ENCODE measurements at regions not wholly inside any gene's neighbourhood (a gene's known extent, or its start where the extent isn't known, plus 50 kb on each side); places are given as distances from the start of the nearest gene placed in this dataset.

- TF ChIP-seq, protein P1, sequence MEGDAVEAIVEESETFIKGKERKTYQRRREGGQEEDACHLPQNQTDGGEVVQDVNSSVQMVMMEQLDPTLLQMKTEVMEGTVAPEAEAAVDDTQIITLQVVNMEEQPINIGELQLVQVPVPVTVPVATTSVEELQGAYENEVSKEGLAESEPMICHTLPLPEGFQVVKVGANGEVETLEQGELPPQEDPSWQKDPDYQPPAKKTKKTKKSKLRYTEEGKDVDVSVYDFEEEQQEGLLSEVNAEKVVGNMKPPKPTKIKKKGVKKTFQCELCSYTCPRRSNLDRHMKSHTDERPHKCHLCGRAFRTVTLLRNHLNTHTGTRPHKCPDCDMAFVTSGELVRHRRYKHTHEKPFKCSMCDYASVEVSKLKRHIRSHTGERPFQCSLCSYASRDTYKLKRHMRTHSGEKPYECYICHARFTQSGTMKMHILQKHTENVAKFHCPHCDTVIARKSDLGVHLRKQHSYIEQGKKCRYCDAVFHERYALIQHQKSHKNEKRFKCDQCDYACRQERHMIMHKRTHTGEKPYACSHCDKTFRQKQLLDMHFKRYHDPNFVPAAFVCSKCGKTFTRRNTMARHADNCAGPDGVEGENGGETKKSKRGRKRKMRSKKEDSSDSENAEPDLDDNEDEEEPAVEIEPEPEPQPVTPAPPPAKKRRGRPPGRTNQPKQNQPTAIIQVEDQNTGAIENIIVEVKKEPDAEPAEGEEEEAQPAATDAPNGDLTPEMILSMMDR (IDR thresholded peaks at IDR 0.05 in 4 of 5, conservative IDR thresholded peaks at IDR 0.05 in 1 of 5): no peak
- TF ChIP-seq POLR2A (IDR thresholded peaks at IDR 0.05): no peak
- Histone ChIP-seq H3K27ac (no peak overlapping the region), H3K4me1 (no peaks in the 10 kb centered on the region), H3K36me3 (no peaks in the 10 kb centered on the region), H3K9me3 (no peaks in the 10 kb centered on the region), H3K4me3 (no peak overlapping the region), H3K27me3 (no peaks in the 10 kb centered on the region)
- no peak for DNase-seq
- intact Hi-C loops (cut with DNase I; ENCODE audit: low total_unique reads): no loop called here
- no peak for ATAC-seq
- in situ Hi-C loops (cut with MboI; ENCODE audit: low sequenced_read_pairs in 4 of 4): no loop called here
These were observed 480.6 kb upstream of the MBL2 start for GRCh38 chr10:53253221-53253620.

GRCh38 chr10:53239873-53240272, 467.3 kb upstream of the MBL2 start:
- TF ChIP-seq, protein P1 (IDR thresholded peaks at IDR 0.05 in 4 of 5, conservative IDR thresholded peaks at IDR 0.05 in 1 of 5): no peak
- TF ChIP-seq POLR2A (IDR thresholded peaks at IDR 0.05): no peak
- in situ Hi-C loops (cut with MboI; ENCODE audit: low sequenced_read_pairs in 4 of 4): no loop called here

GRCh38 chr10:53236941-53237340, 464.4 kb upstream of the MBL2 start:
- in situ Hi-C loops (cut with MboI; ENCODE audit: low sequenced_read_pairs in 4 of 4): no loop called here
- intact Hi-C loops (cut with DNase I; ENCODE audit: low total_unique reads): no loop called here

More at GRCh38 chr10:53239873-53240272, 467.3 kb upstream of the MBL2 start:
- H3K27ac ChIP-seq: no peak overlapping the region
- ATAC-seq (no peak), DNase-seq (no peak)
- no peaks in the 10 kb centered on the region for H3K27me3 ChIP-seq
- no peaks in the 10 kb centered on the region for H3K4me1 ChIP-seq
- H3K4me3 ChIP-seq: no peak overlapping the region
- H3K9me3 ChIP-seq: no peaks in the 10 kb centered on the region
- H3K36me3 ChIP-seq: no peaks in the 10 kb centered on the region
- intact Hi-C loops (cut with DNase I; ENCODE audit: low total_unique reads): no loop called here

GRCh38 chr10:53233749-53234148, 461.2 kb upstream of the MBL2 start:
- DNase-seq (no peak), ATAC-seq (no peak)
- Histone ChIP-seq H3K27me3 (no peaks in the 10 kb centered on the region), H3K4me1 (no peaks in the 10 kb centered on the region), H3K36me3 (no peaks in the 10 kb centered on the region), H3K4me3 (no peak overlapping the region), H3K9me3 (no peaks in the 10 kb centered on the region), H3K27ac (no peak overlapping the region)
- intact Hi-C loops (cut with DNase I; ENCODE audit: low total_unique reads) (no loop called here), in situ Hi-C loops (cut with MboI; ENCODE audit: low sequenced_read_pairs in 4 of 4) (no loop called here)
- TF ChIP-seq POLR2A (IDR thresholded peaks at IDR 0.05): no peak
- TF ChIP-seq, protein P1 (IDR thresholded peaks at IDR 0.05 in 4 of 5, conservative IDR thresholded peaks at IDR 0.05 in 1 of 5): no peak

More at GRCh38 chr10:53236941-53237340, 464.4 kb upstream of the MBL2 start:
- H3K4me3 ChIP-seq: no peak overlapping the region
- no peak overlapping the region for H3K27ac ChIP-seq
- H3K9me3 ChIP-seq: no peaks in the 10 kb centered on the region
- TF ChIP-seq, protein P1 (IDR thresholded peaks at IDR 0.05 in 4 of 5, conservative IDR thresholded peaks at IDR 0.05 in 1 of 5): no peak
- no peak for TF ChIP-seq POLR2A (IDR thresholded peaks at IDR 0.05)
- ATAC-seq (no peak), DNase-seq (no peak)
- no peaks in the 10 kb centered on the region for H3K36me3 ChIP-seq
- H3K4me1 ChIP-seq: no peaks in the 10 kb centered on the region
- H3K27me3 ChIP-seq: no peaks in the 10 kb centered on the region

DNA sequence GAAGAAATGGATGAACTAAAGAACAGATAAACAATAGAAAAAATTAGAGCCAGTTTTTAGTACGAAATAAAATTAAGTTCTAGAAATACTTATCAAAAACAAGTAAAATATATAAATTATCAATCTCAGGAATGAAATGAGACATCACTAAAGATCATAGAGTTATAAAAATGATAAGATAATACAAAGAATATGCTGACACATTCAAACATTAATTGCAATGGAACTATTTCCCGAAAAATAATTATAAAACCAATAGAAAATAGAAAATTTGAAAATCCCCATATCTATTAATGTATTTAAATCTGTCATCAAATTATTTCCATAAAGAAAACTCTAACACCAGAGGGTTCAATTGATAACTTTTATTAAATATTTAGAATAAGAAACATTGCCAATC, 458.1 kb upstream of the MBL2 start:
- no peak overlapping the region for H3K27ac ChIP-seq
- no peaks in the 10 kb centered on the region for H3K4me1 ChIP-seq
- DNase-seq (no peak), ATAC-seq (no peak)
- no peak overlapping the region for H3K4me3 ChIP-seq
- no peaks in the 10 kb centered on the region for H3K9me3 ChIP-seq
- no peaks in the 10 kb centered on the region for H3K36me3 ChIP-seq
- H3K27me3 ChIP-seq: no peaks in the 10 kb centered on the region
- in situ Hi-C loops (cut with MboI; ENCODE audit: low sequenced_read_pairs in 4 of 4): no loop called here
- TF ChIP-seq, protein P1 (IDR thresholded peaks at IDR 0.05 in 4 of 5, conservative IDR thresholded peaks at IDR 0.05 in 1 of 5): no peak
- TF ChIP-seq POLR2A (IDR thresholded peaks at IDR 0.05): no peak
- intact Hi-C loops (cut with DNase I; ENCODE audit: low total_unique reads): no loop called here
